ENCODE measurements at regions not wholly inside any gene's neighbourhood (a gene's known extent, or its start where the extent isn't known, plus 50 kb on each side); places are given as distances from the start of the nearest gene placed in this dataset.

DNA sequence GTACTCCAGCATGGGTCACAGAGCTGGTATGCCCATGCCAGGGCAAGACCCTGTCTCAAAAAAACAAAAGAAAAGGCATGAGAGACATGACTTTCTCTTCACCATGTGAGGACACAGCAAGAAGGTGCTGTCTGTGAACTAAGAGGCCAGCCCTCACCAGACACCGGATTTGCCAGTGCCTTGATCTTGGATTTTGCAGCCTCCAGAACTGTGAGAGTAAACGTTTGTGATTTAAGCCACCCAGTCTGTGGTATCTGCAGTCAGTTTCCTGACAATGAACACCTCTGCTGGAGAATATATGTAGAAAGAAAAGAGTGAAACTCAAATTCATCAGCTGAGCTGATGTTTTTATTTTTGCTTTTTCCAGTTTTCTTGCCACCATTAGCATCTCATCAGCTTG is 166.3 kb upstream of the RAB4A start:
- H3K4me1 ChIP-seq (ENCODE audit: control insufficient read depth in 1 of 2, low read depth in 2 of 2) = peaks cover 23 to 80% of the 10 kb centered on the region in 2 donors

DNA sequence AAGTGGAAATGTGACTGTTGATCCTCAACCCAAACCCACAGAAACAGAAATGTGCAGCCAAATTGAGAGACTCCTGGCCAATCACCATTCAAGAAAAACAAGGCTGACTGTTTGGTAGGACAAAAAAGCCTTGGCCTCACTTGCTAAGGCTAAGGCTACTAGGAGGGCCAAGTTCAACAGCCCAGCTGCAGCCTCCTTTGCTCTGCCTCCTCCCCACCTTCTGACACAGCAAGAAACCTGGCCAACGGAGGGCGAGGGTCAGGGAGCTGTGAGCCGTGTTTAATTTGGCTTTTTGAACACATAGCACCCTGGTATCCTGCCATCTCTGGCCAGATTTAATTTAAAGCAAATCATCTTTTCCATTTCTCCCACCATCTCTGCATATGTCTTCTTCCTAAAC is 165.8 kb upstream of the RAB4A start:
- ATAC-seq (ENCODE audit: insufficient number of reproducible peaks, low FRiP score, low read depth) (no peak), DNase-seq (ENCODE audit: low spot score) (no peak)
- Histone ChIP-seq H3K4me1 (ENCODE audit: control insufficient read depth in 1 of 2, low read depth in 2 of 2) (peaks cover 25 to 84% of the 10 kb centered on the region in 2 donors), H3K36me3 (no peaks in the 10 kb centered on the region), H3K4me3 (no peak overlapping the region), H3K27me3 (replicated peaks; ENCODE audit: insufficient read depth) (no peaks in the 10 kb centered on the region), H3K27ac (peak overlapping the region; percentile 76 to 95), H3K9me3 (no peaks in the 10 kb centered on the region)
- TF ChIP-seq, protein P1, sequence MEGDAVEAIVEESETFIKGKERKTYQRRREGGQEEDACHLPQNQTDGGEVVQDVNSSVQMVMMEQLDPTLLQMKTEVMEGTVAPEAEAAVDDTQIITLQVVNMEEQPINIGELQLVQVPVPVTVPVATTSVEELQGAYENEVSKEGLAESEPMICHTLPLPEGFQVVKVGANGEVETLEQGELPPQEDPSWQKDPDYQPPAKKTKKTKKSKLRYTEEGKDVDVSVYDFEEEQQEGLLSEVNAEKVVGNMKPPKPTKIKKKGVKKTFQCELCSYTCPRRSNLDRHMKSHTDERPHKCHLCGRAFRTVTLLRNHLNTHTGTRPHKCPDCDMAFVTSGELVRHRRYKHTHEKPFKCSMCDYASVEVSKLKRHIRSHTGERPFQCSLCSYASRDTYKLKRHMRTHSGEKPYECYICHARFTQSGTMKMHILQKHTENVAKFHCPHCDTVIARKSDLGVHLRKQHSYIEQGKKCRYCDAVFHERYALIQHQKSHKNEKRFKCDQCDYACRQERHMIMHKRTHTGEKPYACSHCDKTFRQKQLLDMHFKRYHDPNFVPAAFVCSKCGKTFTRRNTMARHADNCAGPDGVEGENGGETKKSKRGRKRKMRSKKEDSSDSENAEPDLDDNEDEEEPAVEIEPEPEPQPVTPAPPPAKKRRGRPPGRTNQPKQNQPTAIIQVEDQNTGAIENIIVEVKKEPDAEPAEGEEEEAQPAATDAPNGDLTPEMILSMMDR (IDR thresholded peaks at IDR 0.05) = no peak

More for the DNA sequence above, 166.3 kb upstream of the RAB4A start:
- Histone ChIP-seq H3K4me3 (no peak overlapping the region), H3K36me3 (no peaks in the 10 kb centered on the region), H3K9me3 (no peaks in the 10 kb centered on the region), H3K27me3 (replicated peaks; ENCODE audit: insufficient read depth) (no peaks in the 10 kb centered on the region), H3K27ac (peak overlapping the region; percentile 76 to 95)
- DNase-seq (ENCODE audit: low spot score) = no peak
- TF ChIP-seq, protein P1 (IDR thresholded peaks at IDR 0.05) = no peak
- no peak for ATAC-seq (ENCODE audit: insufficient number of reproducible peaks, low FRiP score, low read depth)

DNA sequence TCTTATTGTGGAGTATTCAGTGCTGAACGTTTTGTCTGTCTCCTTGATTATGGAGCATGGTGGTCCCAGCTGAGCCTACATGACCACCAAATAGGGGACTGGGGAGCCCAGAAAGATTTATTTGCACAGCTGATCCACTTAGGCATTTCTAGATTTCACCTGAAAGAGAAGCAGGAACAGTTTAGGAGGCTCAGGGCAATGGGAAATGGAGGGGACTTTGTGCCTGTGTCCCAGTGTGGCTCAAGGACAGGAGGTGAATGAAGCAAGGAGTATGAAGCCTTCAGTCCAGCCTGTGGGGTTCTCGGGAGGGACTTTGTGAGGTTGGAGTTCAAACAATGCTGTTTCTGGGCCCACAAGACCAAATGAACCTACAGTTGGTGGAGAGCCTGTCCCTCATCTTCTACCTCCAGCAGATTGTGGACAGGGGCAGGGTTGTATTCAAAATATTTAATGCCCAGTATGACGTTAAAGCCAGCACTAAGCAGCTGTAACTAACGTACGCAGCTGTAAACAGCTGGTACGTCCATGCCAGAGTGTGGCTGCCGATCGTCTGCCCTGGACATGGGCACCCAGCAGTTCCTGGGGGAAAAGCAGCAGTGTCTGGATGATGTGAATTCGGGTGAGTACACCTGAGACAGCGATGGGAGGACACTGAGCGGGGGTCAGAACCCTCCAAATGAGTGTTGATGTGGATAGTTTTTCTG is 164.9 kb upstream of the RAB4A start:
- Histone ChIP-seq H3K36me3 (no peaks in the 10 kb centered on the region), H3K4me1 (ENCODE audit: control insufficient read depth in 1 of 2, low read depth in 2 of 2) (peaks cover 25 to 93% of the 10 kb centered on the region in 2 donors), H3K27ac (peak overlapping the region; percentile 76 to 95), H3K27me3 (replicated peaks; ENCODE audit: insufficient read depth) (no peaks in the 10 kb centered on the region), H3K9me3 (no peaks in the 10 kb centered on the region), H3K4me3 (no peak overlapping the region)
- TF ChIP-seq, protein P1 (IDR thresholded peaks at IDR 0.05) = no peak
- ATAC-seq (ENCODE audit: insufficient number of reproducible peaks, low FRiP score, low read depth) = no peak
- no peak for DNase-seq (ENCODE audit: low spot score)

DNA sequence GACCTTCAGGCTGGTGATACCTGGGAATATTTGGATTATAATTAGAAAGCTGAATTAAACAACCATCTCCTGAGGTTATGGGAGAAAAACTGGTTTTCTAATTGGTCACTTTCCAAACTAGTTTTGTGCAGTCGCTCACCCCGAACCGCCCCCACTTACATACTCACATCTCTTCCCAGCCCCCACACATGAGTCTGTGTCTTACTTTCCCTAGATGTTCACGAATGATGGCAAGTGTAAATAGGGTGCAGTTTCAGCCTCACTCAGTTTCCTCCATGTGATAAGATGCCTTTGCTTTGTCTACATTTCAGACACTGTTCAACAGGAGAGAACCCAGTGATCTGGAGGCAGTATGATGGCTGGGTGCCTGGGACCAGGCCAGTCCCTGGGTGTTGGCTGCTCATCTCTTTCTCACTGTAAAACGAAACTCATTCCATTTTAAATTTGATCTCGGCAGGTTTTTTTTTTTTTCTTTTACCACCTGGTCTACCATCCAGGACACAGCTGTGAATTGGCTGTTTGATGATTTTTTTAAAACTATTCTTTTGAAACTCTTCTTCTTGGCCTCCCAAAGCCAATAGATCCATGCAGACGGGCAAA is 164.3 kb upstream of the RAB4A start:
- H3K4me3 ChIP-seq = no peak overlapping the region
- no peak for ATAC-seq (ENCODE audit: insufficient number of reproducible peaks, low FRiP score, low read depth)
- DNase-seq (ENCODE audit: low spot score) = no peak
- no peaks in the 10 kb centered on the region for H3K36me3 ChIP-seq
- H3K27ac ChIP-seq = peak overlapping the region; percentile 76 to 95
- no peaks in the 10 kb centered on the region for H3K27me3 ChIP-seq (replicated peaks; ENCODE audit: insufficient read depth)
- H3K4me1 ChIP-seq (ENCODE audit: control insufficient read depth in 1 of 2, low read depth in 2 of 2) = peaks cover 25 to 100% of the 10 kb centered on the region in 2 donors
- no peaks in the 10 kb centered on the region for H3K9me3 ChIP-seq
- TF ChIP-seq, protein P1 (IDR thresholded peaks at IDR 0.05) = no peak

DNA sequence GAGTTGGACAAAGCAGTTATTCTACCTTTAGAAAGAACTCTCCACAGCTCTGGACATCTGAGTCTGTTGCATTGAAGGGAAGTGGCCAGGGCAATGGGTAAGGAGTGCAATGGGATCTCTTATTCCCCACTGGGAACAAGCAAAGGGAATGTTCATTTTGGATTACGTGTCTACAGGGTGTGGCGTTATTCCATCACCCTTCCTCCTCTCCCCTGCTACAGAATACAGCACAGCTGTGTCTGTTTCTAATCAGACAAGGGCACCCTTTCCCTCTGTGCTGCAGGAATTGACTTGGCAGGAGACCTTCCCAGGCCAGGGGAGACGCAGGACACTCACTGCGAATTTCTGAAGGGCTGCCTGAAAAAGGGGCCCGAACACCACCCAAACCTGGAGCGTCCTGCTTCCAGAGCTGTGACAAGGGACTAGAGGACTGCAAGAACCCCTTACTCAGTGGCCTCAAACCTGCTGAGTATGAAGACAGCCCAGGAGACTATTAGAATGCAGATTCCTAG is 163.6 kb upstream of the RAB4A start:
- Histone ChIP-seq H3K27me3 (replicated peaks; ENCODE audit: insufficient read depth) (no peaks in the 10 kb centered on the region), H3K36me3 (no peaks in the 10 kb centered on the region), H3K4me1 (ENCODE audit: control insufficient read depth in 1 of 2, low read depth in 2 of 2) (peaks cover 25 to 100% of the 10 kb centered on the region in 2 donors), H3K27ac (peak overlapping the region; percentile 76 to 95), H3K9me3 (no peaks in the 10 kb centered on the region), H3K4me3 (no peak overlapping the region)
- DNase-seq (ENCODE audit: low spot score) = no peak
- no peak for ATAC-seq (ENCODE audit: insufficient number of reproducible peaks, low FRiP score, low read depth)
- TF ChIP-seq, protein P1 (IDR thresholded peaks at IDR 0.05) = no peak

Data from thoracic aorta (tissue), 2 donors.